Ishikawa (cell line): ENCODE measurements at regions not wholly inside any gene's neighbourhood (a gene's known extent, or its start where the extent isn't known, plus 50 kb on each side); places are given as distances from the start of the nearest gene placed in this dataset.

Experiments
- RAD21 ChIP-seq: IDR thresholded peaks from 2 replicates; pipeline ENCODE4 v1.6.1; 2012; ENCODE audit warnings: low read depth
- TAF1 ChIP-seq: IDR thresholded peaks from 2 replicates; pipeline ENCODE4 v1.6.1; 2012; ENCODE audit warnings: low read depth, mild to moderate bottlenecking
- YY1 ChIP-seq: IDR thresholded peaks from 2 replicates; pipeline ENCODE4 v1.6.1; 2012; ENCODE audit warnings: low read depth
- ZBTB7A ChIP-seq: IDR thresholded peaks from 2 replicates; pipeline ENCODE4 v1.6.1; 2012; ENCODE audit warnings: low read depth

GRCh38 chr19:30268601-30269000 is 103.6 kb upstream of the ZNF536 start:
- TF ChIP-seq YY1 (no peak), ZBTB7A (no peak), RAD21 (no peak), TAF1 (no peak)
